ENCODE measurements at regions not wholly inside any gene's neighbourhood (a gene's known extent, or its start where the extent isn't known, plus 50 kb on each side); places are given as distances from the start of the nearest gene placed in this dataset.
A peak's percentile ranks its signal among the peaks of the same experiment; 100 is the strongest.

- TF ChIP-seq CTCF (conservative IDR thresholded peaks at IDR 0.05; ENCODE audit: low read depth): no peak
- POLR2A ChIA-PET (ENCODE audit: low non-redundant PET): no interaction called here
- no peak for DNase-seq (ENCODE audit: low spot score)
- CTCF ChIA-PET: interaction anchor here (1.6 kb wide), 1 partner anchor 516 kb away, joined by 5 read pairs; no protein-coding TSS in a partner anchor
- no peak overlapping the region for H3K27ac ChIP-seq
Measured at GRCh38 chr2:176657393-176657792, 388.2 kb downstream of the MTX2 start.

GRCh38 chr2:176658708-176659107, 389.5 kb downstream of the MTX2 start:
- no peak overlapping the region for H3K27ac ChIP-seq
- CTCF ChIA-PET: no interaction called here
- DNase-seq (ENCODE audit: low spot score): no peak
- POLR2A ChIA-PET (ENCODE audit: low non-redundant PET): no interaction called here
- no peak for TF ChIP-seq CTCF (conservative IDR thresholded peaks at IDR 0.05; ENCODE audit: low read depth)

- CTCF ChIA-PET: interaction anchor here (1.1 kb wide), 1 partner anchor 10 kb away, joined by 4 read pairs; no protein-coding TSS in a partner anchor
- DNase-seq (ENCODE audit: low spot score): no peak
- H3K27ac ChIP-seq: no peak overlapping the region
- TF ChIP-seq CTCF (conservative IDR thresholded peaks at IDR 0.05; ENCODE audit: low read depth): no peak
- POLR2A ChIA-PET (ENCODE audit: low non-redundant PET): no interaction called here
Measured at GRCh38 chr2:176662753-176663152, 393.5 kb downstream of the MTX2 start.

GRCh38 chr2:176664478-176664877, 395.2 kb downstream of the MTX2 start:
- DNase-seq (ENCODE audit: low spot score): no peak
- no peak overlapping the region for H3K27ac ChIP-seq
- CTCF ChIA-PET: interaction anchor here (0.6 kb wide), 1 partner anchor 425 kb away, joined by 3 read pairs; no protein-coding TSS in a partner anchor
- TF ChIP-seq CTCF (conservative IDR thresholded peaks at IDR 0.05; ENCODE audit: low read depth): no peak
- POLR2A ChIA-PET (ENCODE audit: low non-redundant PET): no interaction called here

- no peak for TF ChIP-seq CTCF (conservative IDR thresholded peaks at IDR 0.05; ENCODE audit: low read depth)
- no peak overlapping the region for H3K27ac ChIP-seq
- DNase-seq (ENCODE audit: low spot score): peak; percentile 10
- POLR2A ChIA-PET (ENCODE audit: low non-redundant PET): no interaction called here
- CTCF ChIA-PET: no interaction called here
Measured at GRCh38 chr2:176665086-176665485, 395.8 kb downstream of the MTX2 start.

- POLR2A ChIA-PET (ENCODE audit: low non-redundant PET): no interaction called here
- CTCF ChIA-PET: no interaction called here
- no peak overlapping the region for H3K27ac ChIP-seq
- TF ChIP-seq CTCF (conservative IDR thresholded peaks at IDR 0.05; ENCODE audit: low read depth): no peak
- no peak for DNase-seq (ENCODE audit: low spot score)
Measured at GRCh38 chr2:176668912-176669311, 399.7 kb downstream of the MTX2 start.

Measured in RWPE1 (cell line).